CD14-positive monocyte (primary cell): ENCODE measurements at regions not wholly inside any gene's neighbourhood (a gene's known extent, or its start where the extent isn't known, plus 50 kb on each side); places are given as distances from the start of the nearest gene placed in this dataset.

Source experiments
- DNase-seq, 3 donors: peaks; one replicate each; pipeline ENCODE4 v3.0.0-alpha.2; 2011 to 2022
- H2AFZ ChIP-seq: 2 replicates; pipeline ENCODE4 v1.6.0; 2012; ENCODE audit warnings: mild to moderate bottlenecking, low read depth, low read length, inconsistent platforms; ENCODE audit not compliant: insufficient read depth, poor library complexity, severe bottlenecking
- H3K27ac ChIP-seq, 2 donors: 1 replicate in 1 of 2; 2 replicates in 1 of 2; pipeline ENCODE4 v1.5.1; 2012 to 2013; ENCODE audit warnings: low read length in 2 of 2, control low read depth in 1 of 2, inconsistent platforms in 1 of 2, low read depth in 1 of 2, mild to moderate bottlenecking in 1 of 2
- H3K27me3 ChIP-seq, 2 donors: one replicate each; pipeline versions ENCODE4 v1.6.0 to v1.6.1; 2011 to 2013; ENCODE audit warnings: low read length in 2 of 2; ENCODE audit not compliant: control insufficient read depth in 2 of 2, insufficient read depth in 2 of 2
- H3K36me3 ChIP-seq, 2 donors: replicated peaks in 1 of 2; 1 replicate in 1 of 2; 2 replicates in 1 of 2; pipeline versions ENCODE4 v1.5.1 to v1.6.1; 2012 to 2013; ENCODE audit warnings: low read length in 2 of 2, control low read depth in 1 of 2, inconsistent platforms in 1 of 2, mild to moderate bottlenecking in 1 of 2; ENCODE audit not compliant: insufficient read depth in 2 of 2, control insufficient read depth in 1 of 2
- H3K4me1 ChIP-seq, 2 donors: 1 replicate in 1 of 2; 2 replicates in 1 of 2; pipeline versions ENCODE4 v1.5.1 to v1.6.1; 2012 to 2013; ENCODE audit warnings: low read length in 2 of 2, control low read depth in 1 of 2, inconsistent platforms in 1 of 2, mild to moderate bottlenecking in 1 of 2, moderate library complexity in 1 of 2; ENCODE audit not compliant: insufficient read depth in 2 of 2, control insufficient read depth in 1 of 2
- H3K4me2 ChIP-seq: replicated peaks from 2 replicates; pipeline ENCODE3; 2012; ENCODE audit warnings: low read length, moderate library complexity, mild to moderate bottlenecking; ENCODE audit not compliant: poor library complexity, severe bottlenecking; ENCODE audit errors: extremely low read depth
- H3K4me3 ChIP-seq, 3 experiments: fragments of 200-600 bp in 1 of 3; sonication (generic) in 1 of 3; replicated peaks in 1 of 3; 1 replicate in 2 of 3; 2 replicates in 1 of 3; pipeline ENCODE4 v1.5.1; 2011 to 2013; ENCODE audit warnings: low read length in 3 of 3, mild to moderate bottlenecking in 3 of 3, control low read depth in 2 of 3, low read depth in 2 of 3, inconsistent platforms in 1 of 3, moderate library complexity in 1 of 3
- H3K79me2 ChIP-seq: 2 replicates; pipeline ENCODE4 v1.6.0; 2012; ENCODE audit warnings: mild to moderate bottlenecking, control low read depth, inconsistent platforms, low read length, moderate library complexity; ENCODE audit not compliant: insufficient read depth
- H3K9ac ChIP-seq: 2 replicates; pipeline ENCODE4 v1.6.0; 2017; ENCODE audit warnings: low read length, mild to moderate bottlenecking; ENCODE audit not compliant: insufficient read depth, poor library complexity, severe bottlenecking
- H3K9me3 ChIP-seq, 2 donors: replicated peaks in 1 of 2; 1 replicate in 1 of 2; 2 replicates in 1 of 2; pipeline versions ENCODE4 v1.5.1 to v1.6.1; 2012 to 2013; ENCODE audit warnings: low read length in 2 of 2, control low read depth in 1 of 2; ENCODE audit not compliant: control insufficient read depth in 1 of 2, insufficient read depth in 1 of 2
- H4K20me1 ChIP-seq: 2 replicates; pipeline ENCODE4 v1.6.0; 2012; ENCODE audit warnings: mild to moderate bottlenecking, low read length, control low read depth, moderate library complexity; ENCODE audit not compliant: insufficient read depth
- H3K27ac Mint-ChIP-seq, 7 donors: one replicate each; pipeline ENCODE4 v1.8.0; 2020; ENCODE audit warnings: mild to moderate bottlenecking in 7 of 7, mixed read lengths in 7 of 7, moderate library complexity in 6 of 7, inconsistent platforms in 2 of 7
- H3K27me3 Mint-ChIP-seq, 3 donors: one replicate each; pipeline ENCODE4 v1.8.0; 2021 to 2022; ENCODE audit warnings: low read depth in 3 of 3, mild to moderate bottlenecking in 3 of 3, mixed read lengths in 3 of 3, moderate library complexity in 3 of 3, inconsistent platforms in 1 of 3
- H3K36me3 Mint-ChIP-seq, 2 donors: one replicate each; pipeline ENCODE4 v1.8.0; 2020; ENCODE audit warnings: mixed read lengths in 2 of 2, inconsistent platforms in 1 of 2, mild to moderate bottlenecking in 1 of 2
- H3K4me1 Mint-ChIP-seq: one replicate; pipeline ENCODE4 v1.8.0; 2020; ENCODE audit warnings: mild to moderate bottlenecking, mixed read lengths
- H3K4me3 Mint-ChIP-seq, 2 donors: one replicate each; pipeline ENCODE4 v1.8.0; 2020; ENCODE audit warnings: mild to moderate bottlenecking in 2 of 2, mixed read lengths in 2 of 2, moderate library complexity in 1 of 2
- H3K9me3 Mint-ChIP-seq, 7 donors: one replicate each; pipeline ENCODE4 v1.8.0; 2020 to 2022; ENCODE audit warnings: mixed read lengths in 7 of 7, mild to moderate bottlenecking in 6 of 7, moderate library complexity in 6 of 7, inconsistent platforms in 2 of 7
- WGBS: methylation state at CpG from one replicate; pipeline ENCODE4 v1.1.5; 2013; ENCODE audit warnings: missing lambda C conversion rate; ENCODE audit not compliant: insufficient coverage; 5-methylcytosine and 5-hydroxymethylcytosine counted together
- intact Hi-C, 2 donors: fragments of 100-400 bp; cut with micrococcal nuclease; formaldehyde crosslinking; loops; one replicate each; pipeline versions ENCODE4 v1.15.0 to v1.15.1; 2023
- TF ChIP-seq, protein P1 (sequence below): fragments of 200-600 bp; IDR thresholded peaks from one replicate; pipeline ENCODE4 v1.8.0; 2022; ENCODE audit warnings: antibody characterized with exemption, mild to moderate bottlenecking

DNA sequence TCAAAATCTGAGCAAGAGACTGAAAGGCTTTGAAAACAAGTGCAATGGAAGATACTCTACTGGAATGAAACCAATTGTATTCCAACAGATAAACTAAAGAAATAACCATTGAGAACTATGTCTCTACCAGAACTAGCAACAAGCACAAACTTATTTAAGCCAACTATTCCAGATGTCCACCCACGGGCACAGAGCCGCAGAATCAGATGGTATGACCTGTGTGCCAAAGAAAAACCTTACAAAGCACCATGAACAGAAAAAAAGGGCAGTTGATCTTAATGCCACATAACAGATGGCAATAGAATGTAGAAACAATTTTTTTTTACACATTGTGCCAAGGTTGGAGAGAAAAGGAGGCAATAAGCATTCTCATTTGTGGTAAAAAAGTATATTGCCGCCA is 269.3 kb upstream of the ADGRL3 start:
- no peaks in the 10 kb centered on the region for H3K36me3 Mint-ChIP-seq

DNA sequence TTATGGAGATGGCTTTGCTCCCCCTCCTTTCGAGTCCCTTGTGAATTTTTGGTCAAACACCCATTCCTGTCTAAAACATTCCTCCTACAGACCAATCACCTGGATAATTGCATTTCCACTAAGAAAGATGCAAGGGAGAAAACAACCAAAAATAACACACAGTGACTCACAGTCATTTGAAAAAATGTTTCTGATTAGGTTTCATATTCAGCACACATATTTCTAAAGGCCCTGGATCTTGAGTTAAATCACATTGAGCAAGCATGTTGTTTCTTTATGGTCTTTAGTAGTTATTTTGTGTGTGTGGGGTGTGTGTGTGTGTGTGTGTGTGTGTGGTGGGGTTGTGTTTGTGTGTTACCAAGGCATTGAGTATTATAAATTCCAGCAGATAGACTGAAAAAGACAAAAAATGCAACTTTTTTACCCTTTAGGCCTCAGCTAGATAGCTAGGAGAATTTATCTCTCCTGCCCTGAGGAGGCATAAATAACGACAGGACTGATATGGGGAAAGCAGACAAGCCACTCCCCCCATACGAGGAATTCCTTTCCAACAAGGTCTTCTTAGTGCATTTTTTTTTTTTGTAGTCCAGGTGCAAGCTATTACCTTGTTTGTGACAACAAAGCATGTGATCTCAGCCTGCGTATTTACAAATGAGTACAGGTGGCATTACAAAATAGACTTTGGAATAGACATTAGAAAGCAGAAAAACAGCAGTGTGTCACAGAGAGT is 265.4 kb upstream of the ADGRL3 start:
- H3K9me3 ChIP-seq = peaks cover 0 to 2% of the 10 kb centered on the region in 2 donors
- WGBS = 100% methylated on average over 1 of the region's 4 CpGs
- H3K4me1 ChIP-seq = no peaks in the 10 kb centered on the region
- no peak overlapping the region for H3K27ac ChIP-seq
- H3K79me2 ChIP-seq = no peaks in the 10 kb centered on the region
- no peak overlapping the region for H3K27ac Mint-ChIP-seq
- no peaks in the 10 kb centered on the region for H3K27me3 ChIP-seq
- TF ChIP-seq, protein P1, sequence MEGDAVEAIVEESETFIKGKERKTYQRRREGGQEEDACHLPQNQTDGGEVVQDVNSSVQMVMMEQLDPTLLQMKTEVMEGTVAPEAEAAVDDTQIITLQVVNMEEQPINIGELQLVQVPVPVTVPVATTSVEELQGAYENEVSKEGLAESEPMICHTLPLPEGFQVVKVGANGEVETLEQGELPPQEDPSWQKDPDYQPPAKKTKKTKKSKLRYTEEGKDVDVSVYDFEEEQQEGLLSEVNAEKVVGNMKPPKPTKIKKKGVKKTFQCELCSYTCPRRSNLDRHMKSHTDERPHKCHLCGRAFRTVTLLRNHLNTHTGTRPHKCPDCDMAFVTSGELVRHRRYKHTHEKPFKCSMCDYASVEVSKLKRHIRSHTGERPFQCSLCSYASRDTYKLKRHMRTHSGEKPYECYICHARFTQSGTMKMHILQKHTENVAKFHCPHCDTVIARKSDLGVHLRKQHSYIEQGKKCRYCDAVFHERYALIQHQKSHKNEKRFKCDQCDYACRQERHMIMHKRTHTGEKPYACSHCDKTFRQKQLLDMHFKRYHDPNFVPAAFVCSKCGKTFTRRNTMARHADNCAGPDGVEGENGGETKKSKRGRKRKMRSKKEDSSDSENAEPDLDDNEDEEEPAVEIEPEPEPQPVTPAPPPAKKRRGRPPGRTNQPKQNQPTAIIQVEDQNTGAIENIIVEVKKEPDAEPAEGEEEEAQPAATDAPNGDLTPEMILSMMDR = no peak
- no peaks in the 10 kb centered on the region for H3K4me1 Mint-ChIP-seq
- H3K4me3 Mint-ChIP-seq = no peak overlapping the region
- no peak for DNase-seq
- H3K4me3 ChIP-seq = no peak overlapping the region
- H3K9ac ChIP-seq = no peak overlapping the region
- no peaks in the 10 kb centered on the region for H3K27me3 Mint-ChIP-seq
- H4K20me1 ChIP-seq = no peaks in the 10 kb centered on the region
- H3K9me3 Mint-ChIP-seq = peaks cover 0 to 5% (median 0%) of the 10 kb centered on the region in 7 donors
- no peaks in the 10 kb centered on the region for H3K36me3 Mint-ChIP-seq
- no peak overlapping the region for H3K4me2 ChIP-seq
- H2AFZ ChIP-seq = no peak overlapping the region
- intact Hi-C loops = no loop called here
- H3K36me3 ChIP-seq = no peaks in the 10 kb centered on the region

More for the DNA sequence above, 269.3 kb upstream of the ADGRL3 start:
- Histone ChIP-seq H3K79me2 (no peaks in the 10 kb centered on the region), H3K27ac (no peak overlapping the region), H3K27me3 (no peaks in the 10 kb centered on the region), H3K9me3 (peaks cover 0 to 2% of the 10 kb centered on the region in 2 donors), H2AFZ (no peak overlapping the region), H4K20me1 (no peaks in the 10 kb centered on the region), H3K36me3 (no peaks in the 10 kb centered on the region), H3K9ac (no peak overlapping the region), H3K4me1 (no peaks in the 10 kb centered on the region), H3K4me2 (no peak overlapping the region), H3K4me3 (no peak overlapping the region)
- H3K9me3 Mint-ChIP-seq = peaks cover 0 to 7% (median 3%) of the 10 kb centered on the region in 7 donors
- no peak for DNase-seq
- H3K27me3 Mint-ChIP-seq = no peaks in the 10 kb centered on the region
- intact Hi-C loops = no loop called here
- no CpG with 5 or more reads among the region's 3 CpGs for WGBS
- TF ChIP-seq, protein P1 = no peak
- no peaks in the 10 kb centered on the region for H3K4me1 Mint-ChIP-seq
- no peak overlapping the region for H3K4me3 Mint-ChIP-seq
- H3K27ac Mint-ChIP-seq = no peak overlapping the region
